ENCODE measurements at regions not wholly inside any gene's neighbourhood (a gene's known extent, or its start where the extent isn't known, plus 50 kb on each side); places are given as distances from the start of the nearest gene placed in this dataset.

DNA sequence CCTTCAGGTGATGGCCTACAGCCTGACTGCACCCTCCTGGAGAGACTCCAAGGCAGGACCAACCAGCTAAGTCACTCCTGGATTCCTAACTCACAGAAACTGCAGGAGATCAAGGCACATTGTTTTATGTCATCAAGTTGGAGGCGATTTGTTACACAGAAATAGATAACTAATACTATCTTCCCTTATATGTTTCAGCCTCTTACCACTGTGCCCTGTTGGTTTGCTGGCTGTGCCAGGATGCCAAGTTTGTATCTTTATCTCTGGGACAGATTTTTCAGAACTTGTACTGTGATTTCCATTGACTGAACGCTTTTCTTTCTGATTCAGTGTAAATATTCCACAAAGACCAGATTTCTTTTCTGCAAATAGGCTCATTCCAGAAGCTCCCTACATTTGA is 76.2 kb upstream of the OPCML start:
- Histone ChIP-seq H3K9ac (ENCODE audit: extremely low read depth, insufficient read length, low read length) (no peak overlapping the region), H3K79me1 (ENCODE audit: insufficient read depth, low read depth, low read length, poor library complexity, severe bottlenecking) (no peaks in the 10 kb centered on the region), H4K5ac (ENCODE audit: insufficient read length, low read depth, low read length) (no peak overlapping the region), H2BK15ac (ENCODE audit: low read depth, low read length) (no peak overlapping the region), H3K23ac (ENCODE audit: insufficient read length, low read depth, low read length) (no peak overlapping the region), H3K14ac (ENCODE audit: insufficient read depth, low read length) (no peak overlapping the region), H3K79me2 (ENCODE audit: insufficient read depth, low read length) (no peaks in the 10 kb centered on the region), H2BK12ac (ENCODE audit: insufficient read length, low read depth, low read length) (no peak overlapping the region), H3K4ac (ENCODE audit: low read depth, low read length) (no peak overlapping the region), H3K23me2 (ENCODE audit: insufficient read length, low read depth, low read length, poor library complexity, severe bottlenecking) (no peaks in the 10 kb centered on the region), H3K4me1 (ENCODE audit: insufficient read depth, low read length) (no peaks in the 10 kb centered on the region), H2BK20ac (ENCODE audit: low read depth, low read length, poor library complexity, severe bottlenecking) (no peak overlapping the region), H4K8ac (replicated peaks; ENCODE audit: insufficient read length, low read depth, low read length) (no peak overlapping the region), H4K91ac (ENCODE audit: insufficient read length, low read depth, low read length) (no peak overlapping the region), H3K56ac (ENCODE audit: insufficient read length, low read depth, low read length) (no peak overlapping the region), H2BK5ac (ENCODE audit: insufficient read length, low read length) (no peak overlapping the region), H3K27me3 (ENCODE audit: insufficient read depth, low read length) (no peaks in the 10 kb centered on the region), H3K4me2 (ENCODE audit: insufficient read depth, insufficient read length, low read length) (no peak overlapping the region), H3T11ph (ENCODE audit: low read length) (no peak overlapping the region), H2AFZ (ENCODE audit: low read length) (no peak overlapping the region), H3K9me3 (ENCODE audit: control insufficient read depth, low read depth, low read length) (no peaks in the 10 kb centered on the region), H3K27ac (ENCODE audit: insufficient read length, low read depth, low read length) (no peak overlapping the region), H4K20me1 (ENCODE audit: control insufficient read depth, insufficient read depth, insufficient read length) (no peaks in the 10 kb centered on the region), H2BK120ac (ENCODE audit: low read depth, low read length, poor library complexity, severe bottlenecking) (no peak overlapping the region), H3K18ac (ENCODE audit: insufficient read length, low read depth, low read length) (no peak overlapping the region), H2AK5ac (ENCODE audit: insufficient read length, low read length) (no peak overlapping the region)
- H3K36me3 Mint-ChIP-seq (ENCODE audit: insufficient read depth in 1 of 3, low read depth in 3 of 3), result peaks cover 0 to 10% (median 0%) of the 10 kb centered on the region in 3 experiments; a peak in 2 of 7 replicates
- DNase-seq, result no peak
- peaks cover 6% of the 10 kb centered on the region for H3K27me3 Mint-ChIP-seq (ENCODE audit: low read depth)
- H3K4me1 Mint-ChIP-seq, result no peaks in the 10 kb centered on the region
- peaks cover 5 to 8% of the 10 kb centered on the region in 2 experiments; a peak in 4 of 5 replicates for H3K9me3 Mint-ChIP-seq
- TF ChIP-seq, protein P1, sequence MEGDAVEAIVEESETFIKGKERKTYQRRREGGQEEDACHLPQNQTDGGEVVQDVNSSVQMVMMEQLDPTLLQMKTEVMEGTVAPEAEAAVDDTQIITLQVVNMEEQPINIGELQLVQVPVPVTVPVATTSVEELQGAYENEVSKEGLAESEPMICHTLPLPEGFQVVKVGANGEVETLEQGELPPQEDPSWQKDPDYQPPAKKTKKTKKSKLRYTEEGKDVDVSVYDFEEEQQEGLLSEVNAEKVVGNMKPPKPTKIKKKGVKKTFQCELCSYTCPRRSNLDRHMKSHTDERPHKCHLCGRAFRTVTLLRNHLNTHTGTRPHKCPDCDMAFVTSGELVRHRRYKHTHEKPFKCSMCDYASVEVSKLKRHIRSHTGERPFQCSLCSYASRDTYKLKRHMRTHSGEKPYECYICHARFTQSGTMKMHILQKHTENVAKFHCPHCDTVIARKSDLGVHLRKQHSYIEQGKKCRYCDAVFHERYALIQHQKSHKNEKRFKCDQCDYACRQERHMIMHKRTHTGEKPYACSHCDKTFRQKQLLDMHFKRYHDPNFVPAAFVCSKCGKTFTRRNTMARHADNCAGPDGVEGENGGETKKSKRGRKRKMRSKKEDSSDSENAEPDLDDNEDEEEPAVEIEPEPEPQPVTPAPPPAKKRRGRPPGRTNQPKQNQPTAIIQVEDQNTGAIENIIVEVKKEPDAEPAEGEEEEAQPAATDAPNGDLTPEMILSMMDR (conservative IDR thresholded peaks at IDR 0.05), result no peak
- no CpG with 5 or more reads among the region's 2 CpGs for WGBS (ENCODE audit: extremely low coverage, insufficient read length, low lambda C conversion rate)
- no peak overlapping the region for H3K27ac Mint-ChIP-seq
- H3K4me3 Mint-ChIP-seq, result no peak overlapping the region

Data from H9 (cell line).